Sigmoid colon (tissue), 6 donors: ENCODE measurements at regions not wholly inside any gene's neighbourhood (a gene's known extent, or its start where the extent isn't known, plus 50 kb on each side); places are given as distances from the start of the nearest gene placed in this dataset.
"Not testable (repeated sequence)": the region's sequence is repeated elsewhere in the genome, so short reads cannot be mapped to it uniquely, and the experiment has no call there.

Experiments
- DNase-seq: peaks from one replicate; pipeline ENCODE4 v3.0.0-alpha.2; 2019
- H3K27ac ChIP-seq, 4 donors: fragments of 200-600 bp; sonication (generic); one replicate each; pipeline ENCODE4 v1.5.1; 2016 to 2019; ENCODE audit warnings: mild to moderate bottlenecking in 1 of 4
- H3K27me3 ChIP-seq, 3 donors: fragments of 200-600 bp; sonication (generic); one replicate each; pipeline ENCODE4 v1.5.1; 2019; ENCODE audit warnings: mild to moderate bottlenecking in 1 of 3
- H3K36me3 ChIP-seq, 4 donors: fragments of 200-600 bp; sonication (generic); one replicate each; pipeline ENCODE4 v1.5.1; 2016 to 2019
- H3K4me1 ChIP-seq, 4 donors: fragments of 200-600 bp; sonication (generic); one replicate each; pipeline ENCODE4 v1.5.1; 2017 to 2019
- H3K4me3 ChIP-seq, 4 donors: fragments of 200-600 bp; sonication (generic); one replicate each; pipeline ENCODE4 v1.5.1; 2017 to 2019; ENCODE audit warnings: mild to moderate bottlenecking in 2 of 4, moderate library complexity in 1 of 4
- H3K9me3 ChIP-seq, 4 donors: fragments of 200-600 bp in 3 of 4; sonication (generic) in 3 of 4; one replicate each; pipeline versions ENCODE4 v1.5.1 to v1.6.1; 2013 to 2019
- CTCF ChIP-seq, 4 experiments: fragments of 450-650 bp in 3 of 4; fragments of 200-600 bp in 1 of 4; IDR thresholded peaks; one replicate each; pipeline ENCODE4 v1.5.1; 2016 to 2019; ENCODE audit warnings: antibody characterized with exemption in 4 of 4, mild to moderate bottlenecking in 3 of 4, moderate library complexity in 2 of 4
- EP300 ChIP-seq, 4 donors: sonication (generic); formaldehyde crosslinking; IDR thresholded peaks; one replicate each; pipeline ENCODE4 v1.6.1; 2017; ENCODE audit warnings: antibody characterized with exemption in 4 of 4
- POLR2A ChIP-seq, 2 donors: fragments of 450-650 bp; IDR thresholded peaks; one replicate each; pipeline ENCODE4 v1.6.1; 2016; ENCODE audit warnings: antibody characterized with exemption in 2 of 2, mild to moderate bottlenecking in 2 of 2, moderate library complexity in 2 of 2
- POLR2AphosphoS5 ChIP-seq, 4 donors: sonication (generic); formaldehyde crosslinking; IDR thresholded peaks; one replicate each; pipeline ENCODE4 v1.6.1; 2017; ENCODE audit warnings: antibody characterized with exemption in 4 of 4
- WGBS, 2 donors: extraction: QIAGEN DNeasy Blood & Tissue Kit; methylation state at CpG; one replicate each; pipeline ENCODE4 v1.1.7; 2013; 5-methylcytosine and 5-hydroxymethylcytosine counted together
- intact Hi-C: fragments of 100-400 bp; cut with DNase I; formaldehyde crosslinking; loops from one replicate; pipeline ENCODE4 v1.15.1; 2023
- donor health status: healthy with polysubstance abuse.
- donor health status: healthy.

DNA sequence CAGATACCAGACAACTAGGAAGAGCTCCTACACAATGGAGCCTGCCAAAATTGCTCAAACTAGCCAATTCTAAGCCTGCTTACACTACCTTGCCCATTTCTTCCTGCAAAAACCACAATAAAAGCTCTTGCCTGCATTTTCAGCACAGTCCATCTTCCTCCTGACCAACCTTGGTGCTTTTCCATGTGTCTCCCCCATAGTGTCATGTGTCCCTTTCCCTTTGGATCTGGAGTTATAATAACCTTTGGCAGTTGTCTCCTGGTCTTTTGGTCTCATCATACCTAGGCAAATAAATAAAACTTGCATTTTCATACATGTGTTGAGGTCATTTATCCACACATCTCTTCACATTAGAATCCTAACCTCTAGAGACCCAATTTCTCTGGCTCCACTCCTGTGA is 203.1 kb upstream of the TRPC4 start:
- no peak overlapping the region for H3K27ac ChIP-seq
- no peak for TF ChIP-seq EP300 (IDR thresholded peaks at IDR 0.05)
- TF ChIP-seq CTCF (IDR thresholded peaks at IDR 0.05), result no peak
- TF ChIP-seq POLR2A (IDR thresholded peaks at IDR 0.05), result no peak
- no peak for TF ChIP-seq POLR2AphosphoS5 (IDR thresholded peaks at IDR 0.05)
- no peaks in the 10 kb centered on the region for H3K4me1 ChIP-seq
- H3K4me3 ChIP-seq, result no peak overlapping the region
- intact Hi-C loops, result no loop called here
- no peak for DNase-seq
- H3K36me3 ChIP-seq, result no peaks in the 10 kb centered on the region
- no peaks in the 10 kb centered on the region for H3K27me3 ChIP-seq
- H3K9me3 ChIP-seq, result no peaks in the 10 kb centered on the region

- H3K4me3 ChIP-seq, intact Hi-C loops, H3K36me3 ChIP-seq, H3K4me1 ChIP-seq, H3K27me3 ChIP-seq, H3K9me3 ChIP-seq, DNase-seq, H3K27ac ChIP-seq: not testable (repeated sequence)
- WGBS, 2 donors, result 87 to 96% methylated on average over 5 of the region's 5 CpGs
Observed at GRCh38 chr13:38071340-38071739, 201.8 kb upstream of the TRPC4 start.

GRCh38 chr13:38053896-38054295 is 184.3 kb upstream of the TRPC4 start:
- Histone ChIP-seq H3K4me1 (no peaks in the 10 kb centered on the region), H3K27ac (no peak overlapping the region), H3K27me3 (no peaks in the 10 kb centered on the region), H3K4me3 (no peak overlapping the region), H3K9me3 (no peaks in the 10 kb centered on the region), H3K36me3 (no peaks in the 10 kb centered on the region)
- DNase-seq, result no peak
- WGBS, 2 donors, result 83 to 87% methylated on average over 3 of the region's 3 CpGs
- TF ChIP-seq EP300 (IDR thresholded peaks at IDR 0.05), result no peak
- intact Hi-C loops, result no loop called here

DNA sequence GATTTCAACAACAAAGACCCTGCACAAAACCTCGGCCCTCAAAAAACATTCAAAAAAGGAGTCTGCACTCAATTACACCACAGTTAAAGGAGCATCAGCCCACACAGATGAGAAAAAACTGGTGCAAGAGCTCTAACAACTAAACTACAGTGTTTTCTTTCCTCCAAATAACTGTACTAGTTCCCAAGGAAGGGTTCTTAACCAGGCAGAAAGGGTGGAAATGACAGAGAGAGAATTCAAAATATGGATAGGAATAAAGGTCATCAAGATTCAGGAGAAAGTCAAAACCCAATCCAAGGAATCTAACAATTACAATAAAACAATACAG is 176.4 kb upstream of the TRPC4 start:
- no peak overlapping the region for H3K4me3 ChIP-seq

DNA sequence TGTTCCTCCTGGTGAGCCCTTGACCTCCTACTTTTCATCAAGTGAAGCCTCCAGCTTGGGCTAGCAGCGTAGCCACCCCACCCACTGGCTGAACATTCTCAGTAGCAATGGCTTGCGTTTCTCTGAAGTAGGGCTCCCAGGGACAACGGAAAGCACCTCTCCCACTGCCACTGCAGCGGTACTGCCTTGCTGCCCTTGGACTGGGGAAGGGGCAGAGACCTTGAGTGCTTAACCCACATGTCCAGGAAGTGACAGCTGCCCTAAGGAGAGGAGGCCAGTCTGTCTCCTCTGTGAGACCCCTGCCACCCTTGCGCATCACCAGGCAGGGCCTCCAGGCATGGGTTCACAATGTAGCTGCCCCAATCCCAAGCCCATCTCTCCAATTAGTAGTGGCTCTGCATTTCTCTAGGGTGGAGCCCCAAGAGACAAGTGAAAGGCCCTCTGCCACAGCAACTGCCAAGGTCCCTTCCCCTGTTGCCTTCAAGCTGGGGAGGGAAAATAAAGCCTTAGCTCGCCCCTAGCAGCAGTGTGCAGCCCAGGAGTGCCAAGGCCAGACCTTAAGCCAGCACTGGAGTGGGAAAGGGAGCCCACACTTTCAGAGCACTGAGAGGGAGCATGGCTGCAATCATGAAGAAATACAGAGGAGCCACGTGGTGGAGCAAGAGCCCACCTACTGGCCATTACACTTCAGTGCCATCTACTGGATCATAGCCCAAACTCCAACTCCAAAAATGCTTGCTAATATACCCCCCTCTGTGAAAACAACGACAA is 175.9 kb upstream of the TRPC4 start:
- TF ChIP-seq CTCF (IDR thresholded peaks at IDR 0.05) (peak in 1 of 4 experiments; percentile 41), POLR2AphosphoS5 (IDR thresholded peaks at IDR 0.05) (no peak), POLR2A (IDR thresholded peaks at IDR 0.05) (no peak), EP300 (IDR thresholded peaks at IDR 0.05) (no peak)
- no peaks in the 10 kb centered on the region for H3K36me3 ChIP-seq

More for the DNA sequence above, 176.4 kb upstream of the TRPC4 start:
- no peak for DNase-seq
- WGBS, 2 donors, result 59 to 70% methylated on average over 1 of the region's 1 CpG
- Histone ChIP-seq H3K27ac (no peak overlapping the region), H3K36me3 (no peaks in the 10 kb centered on the region), H3K4me1 (no peaks in the 10 kb centered on the region), H3K9me3 (peaks cover 0 to 2% (median 0%) of the 10 kb centered on the region in 4 donors), H3K27me3 (no peaks in the 10 kb centered on the region)
- intact Hi-C loops, result no loop called here
- no peak for TF ChIP-seq CTCF (IDR thresholded peaks at IDR 0.05)
- no peak for TF ChIP-seq POLR2A (IDR thresholded peaks at IDR 0.05)
- TF ChIP-seq EP300 (IDR thresholded peaks at IDR 0.05), result no peak
- no peak for TF ChIP-seq POLR2AphosphoS5 (IDR thresholded peaks at IDR 0.05)

DNA sequence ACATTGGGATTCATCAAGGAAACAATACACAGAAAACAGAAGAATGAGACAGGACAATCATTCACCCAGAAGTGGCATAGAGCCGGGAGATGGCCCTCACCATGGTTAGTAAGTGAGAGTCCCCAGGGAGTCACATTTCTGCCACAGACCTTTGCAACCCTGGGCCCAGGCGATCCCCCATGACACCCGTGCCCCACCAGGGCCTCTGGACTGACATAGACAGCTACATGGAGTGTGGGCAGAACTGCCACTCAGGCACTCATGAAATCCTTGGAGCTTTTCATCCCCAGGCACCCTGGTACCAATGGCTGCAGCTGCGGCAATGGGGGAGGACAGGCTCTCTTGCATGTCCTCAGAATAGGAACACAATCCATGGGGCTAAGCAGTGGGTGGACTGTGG is 174.5 kb upstream of the TRPC4 start:
- no peak for TF ChIP-seq POLR2A (IDR thresholded peaks at IDR 0.05)
- no peak for TF ChIP-seq CTCF (IDR thresholded peaks at IDR 0.05)
- TF ChIP-seq POLR2AphosphoS5 (IDR thresholded peaks at IDR 0.05), result no peak
- no peak for TF ChIP-seq EP300 (IDR thresholded peaks at IDR 0.05)
- H3K27me3 ChIP-seq, result no peaks in the 10 kb centered on the region
- H3K9me3 ChIP-seq, result peaks cover 0 to 2% (median 0%) of the 10 kb centered on the region in 4 donors
- H3K4me1 ChIP-seq, result no peaks in the 10 kb centered on the region
- no peak for DNase-seq
- no peak overlapping the region for H3K4me3 ChIP-seq
- 88 to 92% methylated on average over 4 of the region's 4 CpGs for WGBS, 2 donors
- intact Hi-C loops, result no loop called here
- H3K36me3 ChIP-seq, result no peaks in the 10 kb centered on the region
- H3K27ac ChIP-seq, result no peak overlapping the region

More for the DNA sequence above, 175.9 kb upstream of the TRPC4 start:
- WGBS, 2 donors, result 70 to 74% methylated on average over 8 of the region's 8 CpGs
- Histone ChIP-seq H3K27ac (no peak overlapping the region), H3K4me1 (no peaks in the 10 kb centered on the region), H3K9me3 (peaks cover 0 to 2% (median 0%) of the 10 kb centered on the region in 4 donors), H3K4me3 (no peak overlapping the region), H3K27me3 (no peaks in the 10 kb centered on the region)
- DNase-seq, result no peak
- intact Hi-C loops, result no loop called here
